SW480 (cell line): ENCODE measurements at regions not wholly inside any gene's neighbourhood (a gene's known extent, or its start where the extent isn't known, plus 50 kb on each side); places are given as distances from the start of the nearest gene placed in this dataset.

Source experiments
- DNase-seq: peaks from one replicate; pipeline ENCODE4 v3.0.0-alpha.2; 2016; ENCODE audit warnings: low spot score

DNA sequence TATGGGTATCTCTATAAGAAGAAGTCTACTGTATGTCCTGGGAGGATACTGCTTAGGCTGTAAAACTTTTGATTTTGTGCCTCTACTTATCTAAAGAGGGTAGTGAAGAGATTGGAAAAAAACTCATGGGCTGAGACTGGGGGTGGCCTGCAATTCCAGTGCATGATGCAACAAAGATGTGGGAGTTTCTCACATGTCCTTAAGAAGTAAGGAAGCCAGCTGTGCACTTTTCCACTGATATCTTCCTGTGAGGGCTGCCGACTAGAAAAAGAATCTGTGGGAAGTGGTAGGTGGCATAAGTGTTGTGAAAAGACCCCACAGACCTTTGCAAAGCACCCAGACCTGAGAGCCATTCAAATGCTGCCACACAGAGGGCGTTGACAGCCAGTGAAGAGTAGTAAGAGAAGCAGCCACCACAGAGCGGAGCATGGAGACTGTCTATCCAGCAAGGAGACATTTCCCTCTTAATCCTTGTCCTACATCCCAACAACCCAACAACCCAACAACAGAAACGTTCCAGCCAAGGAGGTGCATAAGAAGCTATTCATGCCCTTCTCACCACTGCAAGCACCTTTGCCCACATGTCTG is 65.1 kb downstream of the PFDN4 start:
- no peak for DNase-seq

DNA sequence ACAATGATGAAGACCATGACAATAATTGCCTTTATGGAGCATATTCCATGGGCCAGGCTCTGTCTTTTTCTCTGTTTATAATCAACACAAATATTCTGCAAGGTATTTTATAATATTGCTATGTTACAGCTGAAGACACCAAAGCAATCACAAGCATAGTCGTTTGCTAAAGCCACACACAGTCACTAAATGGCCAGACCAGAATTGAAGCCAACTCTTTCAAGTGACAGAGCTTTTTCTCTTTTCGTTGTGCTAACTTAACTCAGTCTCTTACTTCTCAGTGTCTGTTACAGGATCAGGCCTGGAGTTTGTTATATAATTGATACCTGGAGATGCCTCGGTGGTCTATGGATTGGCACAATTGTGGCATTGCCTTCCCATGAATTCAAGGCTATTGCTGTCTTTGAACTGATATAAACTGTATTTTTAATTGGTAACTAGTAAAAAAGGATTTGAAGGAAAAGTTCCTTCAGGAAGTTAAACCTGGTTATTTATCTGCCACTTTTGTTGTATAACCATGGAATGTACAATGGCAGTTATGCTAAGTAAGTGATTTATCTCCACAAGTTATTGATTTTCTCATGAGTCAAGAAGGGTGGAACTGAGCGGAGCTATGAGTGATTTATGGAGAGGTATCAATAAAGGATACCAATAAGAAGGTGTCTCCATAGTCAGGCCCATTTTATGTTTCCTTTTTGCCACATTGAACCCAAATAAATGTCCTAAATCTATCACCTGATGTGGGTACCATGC is 67.6 kb downstream of the PFDN4 start:
- DNase-seq = no peak

DNA sequence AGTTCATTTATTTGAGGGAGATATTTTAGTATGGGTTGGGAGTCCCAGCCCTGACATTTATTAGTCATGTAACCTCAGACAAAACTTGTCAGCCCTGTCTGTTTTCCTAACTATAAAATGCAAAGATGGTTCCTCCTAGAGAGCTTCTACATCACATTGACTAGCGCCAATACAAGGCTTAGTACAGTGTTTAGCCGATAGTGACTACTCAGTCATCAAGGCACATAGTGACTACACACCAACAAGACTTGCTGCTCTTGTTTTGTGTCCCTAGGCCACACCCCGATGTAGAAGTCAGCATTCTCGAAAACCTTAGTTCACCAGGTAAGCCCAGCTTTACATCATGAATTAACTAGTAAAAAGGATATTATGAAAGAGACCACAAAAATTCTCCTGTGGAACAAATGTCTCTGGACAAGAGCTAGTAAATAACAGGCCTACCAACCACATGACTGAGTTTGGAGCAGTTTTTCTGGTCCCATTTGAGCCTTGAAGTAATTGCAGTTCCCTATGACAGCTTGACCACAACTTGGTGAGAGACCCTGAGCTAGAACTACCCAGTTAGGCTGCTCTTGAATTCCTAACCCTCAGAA is 68.8 kb downstream of the PFDN4 start:
- DNase-seq = no peak

DNA sequence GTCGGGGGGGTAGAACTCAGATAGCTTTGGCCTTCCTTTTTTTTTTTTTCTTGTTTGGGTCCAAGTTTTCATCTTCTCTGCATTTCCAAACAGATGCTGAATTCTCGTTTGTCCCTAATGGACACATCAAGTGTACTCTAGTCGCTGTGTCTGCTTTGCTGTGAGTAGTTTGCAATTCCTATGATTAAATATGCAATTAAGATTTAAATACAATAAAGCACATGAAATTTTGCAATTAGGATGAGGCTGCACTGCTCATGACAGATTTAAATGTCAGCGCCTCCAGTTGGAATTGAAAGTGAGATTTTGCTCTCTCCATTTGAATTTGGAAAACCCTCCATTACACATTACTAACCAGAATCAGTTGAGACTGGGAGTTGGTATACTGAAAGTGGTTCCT is 70.4 kb downstream of the PFDN4 start:
- DNase-seq = no peak

DNA sequence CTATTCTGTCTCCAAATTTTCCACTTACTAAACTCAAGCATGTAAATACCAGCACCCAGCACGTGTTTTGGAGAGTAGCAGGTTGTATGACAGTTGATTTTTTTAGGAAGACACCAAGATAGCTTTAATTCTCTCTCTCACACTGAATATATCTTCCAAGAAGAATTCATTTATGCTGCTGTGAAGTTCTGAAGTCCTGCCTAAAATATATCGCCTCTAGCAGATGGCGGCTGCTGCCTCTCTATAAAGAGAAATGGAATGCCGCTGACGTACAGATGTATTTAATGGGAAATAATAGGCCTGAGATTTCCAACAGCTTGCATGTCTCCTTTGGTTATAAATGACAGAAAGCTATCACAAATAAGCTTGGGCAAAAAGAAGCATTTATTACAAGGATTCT is 74.7 kb downstream of the PFDN4 start:
- DNase-seq = no peak

DNA sequence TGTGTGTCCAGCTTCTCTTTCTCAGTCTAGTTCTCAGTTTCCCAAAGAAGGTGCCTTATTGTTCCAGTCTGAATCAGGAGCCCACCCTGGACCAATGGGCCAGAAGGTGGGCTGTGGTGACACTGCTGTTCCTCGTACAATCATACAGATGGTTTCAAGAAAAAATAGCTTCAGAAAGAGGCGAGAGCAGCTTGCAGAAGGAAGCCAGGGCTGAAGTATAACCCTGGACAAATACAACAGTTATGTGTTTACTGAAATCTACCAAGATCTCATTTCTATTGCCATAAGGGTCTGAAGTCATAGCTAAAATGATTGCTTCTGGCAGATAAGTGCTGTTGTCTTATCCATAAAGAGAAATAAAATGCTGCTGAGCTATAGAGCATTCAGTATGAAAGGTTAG is 75.4 kb downstream of the PFDN4 start:
- DNase-seq = no peak

DNA sequence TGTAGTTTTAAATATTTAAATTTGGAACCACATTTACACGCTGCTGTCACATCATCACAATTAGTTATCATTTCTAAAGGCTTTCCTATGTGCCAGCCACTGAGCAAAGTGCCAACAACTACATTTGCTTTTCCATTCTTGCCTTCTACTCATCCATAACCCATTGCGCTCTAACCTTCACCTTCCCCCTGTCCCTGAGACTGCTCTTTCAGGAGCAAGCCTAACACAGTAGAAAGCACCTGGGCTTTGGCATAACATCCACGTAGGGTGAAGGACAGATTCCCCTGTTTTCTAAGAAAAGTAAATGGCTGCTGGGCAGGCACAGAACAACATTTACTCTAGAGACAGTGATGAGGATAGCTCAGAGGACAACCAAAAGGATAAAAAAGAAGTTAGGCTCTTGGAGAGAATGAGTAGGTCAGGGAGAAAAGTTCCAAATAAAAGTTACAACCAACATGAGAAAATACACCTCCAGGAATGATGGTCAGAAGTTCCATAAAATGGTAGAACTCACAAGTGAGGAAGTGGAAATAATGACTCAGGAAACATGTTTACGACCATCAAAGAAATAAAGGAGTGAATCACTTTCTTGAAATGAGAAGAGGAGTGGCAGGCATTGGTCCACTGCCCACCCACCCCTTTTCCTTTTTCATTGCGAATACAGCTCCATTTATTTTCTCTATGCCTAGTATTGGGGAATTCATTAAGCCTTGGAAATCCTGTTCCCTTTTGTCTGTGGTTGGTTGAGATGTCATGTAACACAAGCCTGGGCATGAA is 77.2 kb downstream of the PFDN4 start:
- no peak for DNase-seq

DNA sequence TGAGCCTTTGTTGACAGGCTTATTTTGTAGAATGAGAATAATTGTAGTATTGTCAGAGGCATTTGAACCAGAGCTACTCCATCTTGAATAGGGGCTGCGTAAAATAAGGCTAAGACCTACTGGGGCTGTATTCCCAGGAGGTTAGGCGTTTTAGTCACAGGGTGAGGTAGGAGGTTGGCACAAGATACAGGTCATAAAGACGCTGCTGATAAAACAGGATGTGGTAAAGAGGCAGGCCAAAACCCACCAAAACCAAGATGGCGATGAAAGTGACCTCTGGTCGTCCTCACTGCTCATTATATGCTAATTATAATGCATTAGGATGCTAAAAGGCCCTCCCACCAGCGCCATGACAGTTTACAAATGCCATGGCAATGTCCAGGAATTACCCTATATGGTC is 82.7 kb downstream of the PFDN4 start:
- no peak for DNase-seq

DNA sequence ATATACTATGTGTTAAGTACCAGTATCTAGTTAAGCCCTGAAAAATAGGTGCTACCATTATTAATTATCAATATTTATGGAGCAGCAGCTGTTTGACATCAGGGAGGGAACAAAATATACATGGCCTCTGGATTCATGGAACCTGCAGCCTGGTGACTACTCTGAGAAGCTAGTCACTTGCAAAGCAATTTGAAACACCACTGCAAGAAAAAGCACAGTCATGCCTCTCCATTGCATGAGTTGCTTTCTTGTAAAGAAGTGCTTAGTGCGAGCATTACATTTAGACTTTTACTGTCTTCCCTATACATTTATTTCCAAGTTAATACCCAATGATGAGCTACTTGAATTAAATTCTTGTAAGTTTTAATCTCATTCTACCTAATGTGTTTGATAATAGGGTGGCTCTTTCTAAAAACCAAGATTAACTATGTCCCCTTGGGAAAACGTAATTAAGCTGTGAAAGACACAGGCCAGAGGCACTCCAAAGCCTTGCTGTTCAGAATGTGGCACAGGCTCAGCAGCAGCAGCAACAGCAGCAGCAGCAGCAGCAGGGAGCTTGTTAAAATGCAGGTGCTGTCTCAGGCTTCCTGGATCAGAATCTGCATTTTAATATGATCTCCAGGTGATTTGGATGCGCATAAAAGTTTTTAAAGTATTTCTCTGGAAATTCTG is 83.6 kb downstream of the PFDN4 start:
- DNase-seq = no peak

DNA sequence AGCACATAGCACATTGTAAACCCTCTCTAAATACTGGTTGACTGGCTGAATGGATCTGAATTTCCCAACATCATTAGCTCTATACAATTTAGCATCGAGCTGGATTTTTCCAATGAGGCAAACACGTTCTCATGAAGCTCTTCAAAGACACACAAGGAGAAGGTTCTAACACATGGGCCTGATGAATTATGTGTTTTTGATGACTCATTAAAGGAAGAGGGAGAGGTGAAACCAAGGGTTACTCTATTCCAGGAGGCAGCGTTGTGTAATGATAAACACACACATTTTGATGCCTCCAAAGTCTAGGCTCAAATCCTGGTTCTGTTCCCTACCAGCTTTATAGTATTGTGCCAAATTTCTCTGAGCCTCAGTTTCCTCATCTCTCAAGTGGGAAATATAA is 84.3 kb downstream of the PFDN4 start:
- peak; percentile 35 for DNase-seq

DNA sequence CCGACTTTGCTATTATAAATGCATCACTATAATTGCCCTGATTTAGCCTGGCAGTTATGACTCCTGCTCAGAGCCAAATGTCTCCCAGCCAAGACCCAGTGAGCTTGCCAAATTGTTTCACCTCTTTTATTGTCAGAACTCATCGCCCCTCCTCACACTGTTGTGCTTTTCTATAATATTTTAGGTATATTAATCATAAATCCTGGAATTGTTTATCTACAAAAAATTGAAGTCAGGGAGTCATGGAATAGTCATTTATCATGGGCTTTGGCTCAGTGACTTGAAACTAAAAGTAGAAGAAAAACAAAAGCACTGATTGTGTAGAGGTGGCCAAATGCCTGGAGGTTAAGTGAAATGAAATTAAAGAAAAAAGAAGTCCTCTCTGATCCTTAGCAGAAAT is 85.6 kb downstream of the PFDN4 start:
- no peak for DNase-seq

DNA sequence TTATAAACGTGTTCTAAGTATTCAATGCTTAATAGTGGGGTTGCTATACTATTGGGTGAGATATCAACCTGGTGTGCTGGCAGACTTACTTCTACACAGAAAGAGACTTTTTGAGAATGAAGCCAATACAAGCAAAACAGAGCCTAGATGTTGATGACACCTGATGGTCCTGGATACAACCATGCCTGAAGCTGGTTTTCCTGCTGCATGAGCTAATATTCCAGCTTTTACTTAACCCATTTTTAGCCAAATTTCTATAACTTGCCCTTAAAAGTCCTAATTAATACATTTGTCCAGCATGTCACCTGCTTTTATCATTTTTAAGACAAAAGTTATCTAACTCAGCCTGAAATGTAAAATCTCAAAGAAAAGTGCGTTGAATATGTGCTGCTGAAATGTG is 86.2 kb downstream of the PFDN4 start:
- no peak for DNase-seq

DNA sequence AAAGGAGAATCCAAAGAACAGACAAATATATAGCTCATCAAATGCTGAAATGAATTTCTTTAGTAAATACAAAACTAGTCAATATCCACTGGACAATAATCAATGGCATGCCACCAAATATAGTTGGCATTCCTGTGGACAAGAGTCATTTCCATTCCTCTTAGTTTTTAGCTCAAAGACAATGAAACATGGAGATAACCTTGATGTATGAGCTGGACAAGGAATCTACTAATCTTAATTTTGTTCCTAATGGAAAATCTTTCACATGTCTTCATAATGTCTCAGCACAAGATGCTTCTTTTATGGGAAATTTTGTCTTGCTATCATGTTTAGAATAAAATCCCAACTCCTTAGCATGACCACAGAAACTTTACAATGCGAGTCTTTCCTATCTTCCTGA is 87.8 kb downstream of the PFDN4 start:
- no peak for DNase-seq

DNA sequence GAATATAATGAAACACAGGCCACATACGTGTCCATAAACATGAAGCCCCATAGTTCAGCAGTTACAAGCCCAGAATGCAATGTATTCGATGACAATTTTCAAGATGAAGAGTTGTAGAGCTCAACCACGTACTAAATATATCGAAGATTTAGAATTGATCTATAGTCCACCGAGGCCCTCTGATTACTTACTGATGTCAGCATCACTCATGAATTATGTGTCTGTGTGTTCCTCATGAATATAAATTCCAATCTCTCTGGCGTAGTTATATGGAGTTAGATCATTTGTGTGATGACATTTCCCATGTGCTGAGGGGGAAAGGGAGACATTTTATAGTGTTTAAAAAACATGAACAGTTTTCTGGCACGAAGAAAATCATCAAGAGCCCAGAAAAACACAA is 97.5 kb downstream of the PFDN4 start:
- no peak for DNase-seq

DNA sequence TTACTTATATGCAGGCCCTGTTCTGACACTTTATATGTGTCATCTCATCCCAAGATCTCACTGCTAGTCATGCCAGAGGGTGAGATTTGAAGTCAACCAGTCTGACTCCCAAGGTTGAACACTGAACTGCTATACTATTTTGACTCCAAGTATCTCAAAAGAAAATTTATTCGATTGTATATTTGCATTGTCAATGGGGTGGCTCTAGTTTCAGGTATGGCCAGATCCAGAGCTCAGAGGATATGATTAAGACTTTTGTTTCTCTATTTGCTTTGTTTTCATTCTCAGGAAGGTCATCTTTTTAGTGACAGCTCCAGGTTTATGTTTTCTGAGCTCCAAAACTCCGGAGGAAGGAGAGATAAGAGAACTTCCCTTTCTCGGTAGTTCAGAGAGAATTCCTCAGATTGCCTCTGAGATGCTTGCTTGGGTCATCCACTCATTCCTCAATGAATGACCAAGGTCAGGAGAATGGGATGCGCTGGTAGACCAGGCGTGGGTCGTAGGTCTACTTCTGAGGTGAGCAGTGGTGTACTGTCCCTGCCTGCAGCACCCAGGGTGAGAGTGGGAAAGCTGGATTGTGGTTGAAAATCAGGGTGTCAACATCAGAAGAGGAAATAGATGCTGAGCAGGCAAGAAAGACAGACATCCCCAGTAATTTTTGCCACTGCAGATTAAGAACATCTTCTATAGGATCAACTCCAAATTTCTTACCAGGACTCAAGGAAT is 99.3 kb downstream of the PFDN4 start:
- no peak for DNase-seq

DNA sequence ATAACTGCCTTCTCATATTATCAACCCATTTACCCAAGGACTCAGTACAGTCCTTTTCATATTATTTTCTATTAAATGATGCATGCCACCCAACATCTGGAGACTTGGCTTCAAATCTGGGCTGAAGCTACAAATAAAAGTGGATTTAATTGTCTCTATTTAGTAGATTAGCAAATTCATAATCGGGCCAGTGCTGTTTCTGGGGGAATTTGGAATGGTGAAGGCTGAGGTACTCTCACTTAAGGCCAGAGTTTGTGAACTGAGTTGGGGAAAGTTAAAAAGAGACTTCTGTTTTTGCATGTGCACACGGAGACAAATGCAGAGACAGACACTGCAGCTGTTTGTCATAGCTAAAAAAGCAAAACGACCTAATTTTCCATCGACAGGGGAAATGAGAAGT is 100.9 kb downstream of the PFDN4 start:
- no peak for DNase-seq

DNA sequence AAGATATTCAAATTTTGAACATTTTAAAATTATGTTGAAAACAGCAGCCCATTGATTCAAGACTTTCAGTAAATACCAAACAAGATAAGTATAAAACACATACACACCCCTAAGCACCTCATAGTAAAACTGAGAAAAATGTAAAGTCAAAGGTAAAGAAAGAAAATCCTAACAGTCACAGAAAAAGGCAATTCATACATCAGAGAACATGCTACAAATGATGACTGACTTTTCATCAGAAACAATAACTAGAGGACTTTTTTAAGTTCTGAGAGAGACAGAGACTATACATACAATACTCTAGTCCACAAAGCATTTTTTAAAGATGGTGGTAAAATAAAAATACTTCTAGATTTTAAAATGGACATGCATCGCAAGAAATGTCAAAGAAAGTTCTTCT is 111.0 kb downstream of the PFDN4 start:
- no peak for DNase-seq

DNA sequence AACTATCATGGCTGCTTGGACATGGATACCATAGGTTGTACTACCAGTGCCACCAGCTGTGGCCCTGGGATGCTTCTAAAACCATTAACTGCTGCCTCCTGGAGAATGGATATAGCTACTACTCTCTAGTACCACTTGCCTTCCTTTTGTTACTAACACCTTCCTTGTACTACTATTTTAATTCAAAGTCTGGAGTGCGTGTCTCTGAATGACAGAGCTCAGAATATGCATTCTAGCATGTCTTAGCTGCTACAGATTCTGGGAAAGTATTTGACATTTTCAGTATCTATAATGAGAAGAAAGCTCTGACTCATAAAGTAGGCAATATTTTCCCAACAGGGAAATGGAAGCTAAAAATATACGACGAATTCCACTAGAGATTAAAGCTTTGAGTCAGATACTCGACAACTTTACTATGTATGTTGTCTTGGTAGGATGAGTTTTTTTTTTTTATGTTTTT is 112.3 kb downstream of the PFDN4 start:
- peak; percentile 18 for DNase-seq

DNA sequence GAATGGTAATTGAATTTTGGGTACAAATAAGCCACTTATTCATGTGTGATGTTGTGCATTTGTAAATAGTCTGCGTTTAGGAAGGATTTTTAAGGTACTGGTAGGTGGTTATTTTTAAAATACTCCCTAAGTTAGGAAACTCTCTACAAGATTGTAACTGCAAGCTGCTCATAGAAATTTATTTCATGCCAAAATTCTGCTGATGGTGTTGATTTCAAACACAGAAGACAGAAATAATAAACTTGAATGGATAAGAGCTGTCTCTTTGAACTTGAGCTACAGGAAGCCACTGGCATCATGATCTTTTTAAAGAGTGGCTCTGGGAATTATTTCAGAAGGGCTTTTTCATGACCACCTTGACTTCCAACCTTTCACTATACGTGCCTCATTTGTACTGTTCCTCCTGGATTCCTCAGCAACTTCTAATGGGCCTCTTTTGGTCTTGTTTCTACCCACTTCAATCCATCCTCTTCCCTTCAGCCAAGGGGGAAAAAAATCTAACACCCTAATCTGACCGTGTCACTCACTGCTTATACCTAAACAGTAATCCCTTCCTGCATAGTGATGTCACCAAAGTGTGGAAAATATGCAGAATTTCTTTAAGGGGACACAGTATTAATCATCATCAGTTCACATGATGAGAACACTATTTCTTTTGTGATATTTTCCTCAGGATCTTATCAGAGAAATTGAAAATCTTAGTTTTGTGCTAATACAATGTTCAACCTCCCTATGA is 113.6 kb downstream of the PFDN4 start:
- DNase-seq = no peak

DNA sequence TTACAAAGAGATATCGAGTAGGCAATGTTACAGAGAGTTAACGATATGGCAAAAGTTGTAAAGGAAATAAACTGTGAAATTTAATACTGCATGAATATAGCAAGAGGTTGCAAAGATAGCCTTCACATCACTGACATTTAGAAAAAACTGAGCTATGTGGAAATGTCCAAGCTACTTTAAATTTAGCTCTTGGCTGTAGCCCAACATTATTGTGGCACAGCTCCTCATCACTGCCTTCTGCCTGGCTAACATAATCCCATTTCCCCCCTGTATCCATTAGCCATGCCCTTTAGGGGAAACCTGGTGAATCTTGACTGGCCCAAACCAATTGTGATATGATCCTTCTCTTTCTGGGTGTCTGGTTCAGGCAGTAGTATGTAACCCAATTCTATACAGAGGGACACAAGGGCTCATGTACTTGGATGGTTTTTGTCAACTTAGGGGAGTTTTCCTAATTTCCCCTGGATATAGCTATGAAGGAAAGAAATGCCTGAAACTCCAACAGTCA is 115.4 kb downstream of the PFDN4 start:
- no peak for DNase-seq

DNA sequence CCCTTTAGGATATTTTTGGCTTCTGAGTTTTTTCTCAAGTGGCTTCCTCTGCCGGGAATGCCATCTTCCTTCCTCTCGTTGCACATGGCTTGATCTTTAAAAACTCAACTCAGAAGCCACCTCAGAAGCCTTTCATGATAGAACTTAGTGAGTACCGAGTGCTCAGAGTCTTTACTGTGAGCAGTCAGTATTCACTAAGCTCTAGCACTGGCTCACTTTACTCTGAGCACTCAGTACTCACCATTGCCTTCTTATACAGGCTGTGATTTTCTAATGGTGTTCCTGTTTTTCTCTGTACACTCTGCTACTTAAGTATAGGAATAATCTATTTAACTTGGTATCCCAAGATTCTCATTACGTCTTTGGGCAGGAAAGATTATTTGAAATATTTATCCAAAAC is 116.2 kb downstream of the PFDN4 start:
- no peak for DNase-seq
